Prostate gland (tissue), 2 donors: ENCODE measurements at regions not wholly inside any gene's neighbourhood (a gene's known extent, or its start where the extent isn't known, plus 50 kb on each side); places are given as distances from the start of the nearest gene placed in this dataset.

Experiments
- CTCF ChIP-seq, 4 experiments: fragments of 200-600 bp in 2 of 4; fragments of 450-650 bp in 2 of 4; sonication (generic) in 2 of 4; IDR thresholded peaks; 1 replicate in 3 of 4; 2 replicates in 1 of 4; pipeline ENCODE4 v1.5.1; 2016 to 2019; ENCODE audit warnings: antibody characterized with exemption in 4 of 4, mild to moderate bottlenecking in 2 of 4, moderate library complexity in 2 of 4
- POLR2A ChIP-seq: fragments of 450-650 bp; IDR thresholded peaks from one replicate; pipeline ENCODE4 v1.6.1; 2016; ENCODE audit warnings: antibody characterized with exemption, mild to moderate bottlenecking

- TF ChIP-seq CTCF (IDR thresholded peaks at IDR 0.05) (no peak), POLR2A (no peak)
Measured at GRCh38 chr7:33735403-33735802, 169.9 kb upstream of the BMPER start.
